Omental fat pad (tissue), 3 donors: ENCODE measurements at regions not wholly inside any gene's neighbourhood (a gene's known extent, or its start where the extent isn't known, plus 50 kb on each side); places are given as distances from the start of the nearest gene placed in this dataset.
"Not testable (repeated sequence)": the region's sequence is repeated elsewhere in the genome, so short reads cannot be mapped to it uniquely, and the experiment has no call there.

Experiments used
- ATAC-seq: fragments of 150-250 bp; one replicate; pipeline ENCODE4 v1.9.1; 2016; ENCODE audit warnings: mild to moderate bottlenecking, moderate library complexity; ENCODE audit not compliant: low FRiP score
- DNase-seq: peaks from one replicate; pipeline ENCODE4 v3.0.0-alpha.2; 2019; ENCODE audit warnings: low spot score
- CTCF ChIP-seq, 3 donors: fragments of 450-650 bp; IDR thresholded peaks; one replicate each; pipeline ENCODE4 v1.5.1; 2016 to 2017; ENCODE audit warnings: antibody characterized with exemption in 3 of 3, mild to moderate bottlenecking in 3 of 3, moderate library complexity in 2 of 3

- ATAC-seq: no peak
- no peak for DNase-seq
- no peak for TF ChIP-seq CTCF (IDR thresholded peaks at IDR 0.05)
Observed at GRCh38 chr3:74217467-74217866, 397.0 kb downstream of the CNTN3 start.

GRCh38 chr3:74214286-74214685, 400.2 kb downstream of the CNTN3 start:
- DNase-seq (no peak), ATAC-seq (no peak)
- no peak for TF ChIP-seq CTCF (IDR thresholded peaks at IDR 0.05)

- no peak for TF ChIP-seq CTCF (IDR thresholded peaks at IDR 0.05)
- DNase-seq: no peak
- ATAC-seq: no peak
Observed at GRCh38 chr3:74210739-74211138, 403.7 kb downstream of the CNTN3 start.

GRCh38 chr3:74200952-74201351, 413.5 kb downstream of the CNTN3 start:
- no peak for ATAC-seq
- DNase-seq: no peak
- TF ChIP-seq CTCF (IDR thresholded peaks at IDR 0.05): no peak

- DNase-seq, ATAC-seq: not testable (repeated sequence)
Observed at GRCh38 chr3:74178664-74179063, 435.8 kb downstream of the CNTN3 start.

GRCh38 chr3:74173090-74173489, 441.4 kb downstream of the CNTN3 start:
- ATAC-seq (no peak), DNase-seq (no peak)
- TF ChIP-seq CTCF (IDR thresholded peaks at IDR 0.05): no peak

GRCh38 chr3:74167926-74168325, 446.5 kb downstream of the CNTN3 start:
- ATAC-seq (no peak), DNase-seq (no peak)
- TF ChIP-seq CTCF (IDR thresholded peaks at IDR 0.05): no peak

- DNase-seq: no peak
- no peak for TF ChIP-seq CTCF (IDR thresholded peaks at IDR 0.05)
- no peak for ATAC-seq
Observed at GRCh38 chr3:74165211-74165610, 449.2 kb downstream of the CNTN3 start.
